Renal cortex interstitium (tissue), 11 donors: ENCODE measurements at regions not wholly inside any gene's neighbourhood (a gene's known extent, or its start where the extent isn't known, plus 50 kb on each side); places are given as distances from the start of the nearest gene placed in this dataset.
A peak's percentile ranks its signal among the peaks of the same experiment; 100 is the strongest.
"Not testable (repeated sequence)": the region's sequence is repeated elsewhere in the genome, so short reads cannot be mapped to it uniquely, and the experiment has no call there.

Experiments
- DNase-seq, 11 donors: peaks; one replicate each; pipeline ENCODE4 v3.0.0-alpha.2; 2013; ENCODE audit warnings: low read depth in 9 of 11, low spot score in 4 of 11; ENCODE audit errors: extremely low read depth in 1 of 11

DNA sequence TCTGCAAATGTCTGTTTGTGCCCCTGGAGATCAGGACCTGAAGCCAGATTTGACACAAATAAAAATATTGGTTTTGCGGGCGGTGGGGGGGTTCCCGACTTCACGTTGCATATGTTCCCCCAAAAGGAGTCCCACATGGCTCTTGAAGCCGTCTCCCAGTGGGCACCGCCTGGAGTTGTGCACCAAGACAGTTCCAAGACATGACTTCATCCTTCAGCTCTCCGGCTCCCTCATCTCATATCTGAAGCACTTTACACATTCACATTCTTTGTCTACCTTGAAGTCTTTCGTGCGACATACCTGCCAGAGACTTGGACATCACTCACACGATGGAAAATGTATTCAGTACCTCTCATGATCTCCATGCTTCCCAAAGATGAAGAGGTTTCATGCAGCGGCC is 362.8 kb upstream of the FOXK1 start:
- no peak for DNase-seq

DNA sequence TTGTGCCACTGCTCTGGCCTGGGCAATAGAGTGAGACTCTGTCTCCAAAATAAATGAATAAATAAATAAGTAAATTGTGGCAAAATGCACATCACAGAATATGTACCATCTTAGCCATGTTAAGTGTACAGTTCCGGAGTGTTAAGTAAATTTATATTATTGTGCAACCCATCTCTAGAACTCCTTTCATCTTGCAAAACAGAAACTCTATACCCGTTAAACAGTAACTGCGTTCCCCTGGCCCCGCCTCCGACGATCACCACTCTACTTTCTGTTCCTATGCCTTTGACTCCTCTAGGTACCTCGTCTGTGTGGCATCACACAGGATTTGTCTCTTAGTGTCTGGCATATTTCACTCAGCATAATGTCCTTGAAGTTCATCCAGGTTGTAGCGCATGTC is 356.4 kb upstream of the FOXK1 start:
- no peak for DNase-seq

GRCh38 chr7:4331711-4332110 is 350.4 kb upstream of the FOXK1 start:
- DNase-seq: no peak

- DNase-seq: no peak
Measured at GRCh38 chr7:4338556-4338955, 343.5 kb upstream of the FOXK1 start.

- no peak for DNase-seq
Measured at GRCh38 chr7:4343272-4344247, 338.5 kb upstream of the FOXK1 start.

- DNase-seq: no peak
Measured at GRCh38 chr7:4345004-4345403, 337.1 kb upstream of the FOXK1 start.

DNA sequence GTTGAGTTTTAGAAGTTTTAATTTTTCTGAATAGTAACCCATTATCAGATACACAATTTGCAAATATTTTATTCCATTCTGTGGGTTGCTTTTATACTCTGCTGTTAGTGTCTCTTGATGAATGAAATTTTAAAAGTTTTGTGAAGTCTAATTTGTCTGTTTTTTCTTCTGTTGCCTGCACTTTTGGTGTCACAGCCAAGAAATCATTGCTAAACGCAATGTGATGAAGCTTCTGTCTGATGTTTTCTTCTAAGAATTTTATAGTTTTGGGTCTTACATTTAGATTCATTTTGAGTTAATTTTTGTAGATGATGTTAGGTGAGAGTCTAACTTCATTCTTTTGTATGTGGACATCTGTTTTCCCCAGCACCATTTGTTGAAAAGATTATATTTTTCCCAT is 330.0 kb upstream of the FOXK1 start:
- no peak for DNase-seq

GRCh38 chr7:4361774-4362173 is 320.3 kb upstream of the FOXK1 start:
- no peak for DNase-seq

GRCh38 chr7:4383584-4383983 is 298.5 kb upstream of the FOXK1 start:
- no peak for DNase-seq

DNA sequence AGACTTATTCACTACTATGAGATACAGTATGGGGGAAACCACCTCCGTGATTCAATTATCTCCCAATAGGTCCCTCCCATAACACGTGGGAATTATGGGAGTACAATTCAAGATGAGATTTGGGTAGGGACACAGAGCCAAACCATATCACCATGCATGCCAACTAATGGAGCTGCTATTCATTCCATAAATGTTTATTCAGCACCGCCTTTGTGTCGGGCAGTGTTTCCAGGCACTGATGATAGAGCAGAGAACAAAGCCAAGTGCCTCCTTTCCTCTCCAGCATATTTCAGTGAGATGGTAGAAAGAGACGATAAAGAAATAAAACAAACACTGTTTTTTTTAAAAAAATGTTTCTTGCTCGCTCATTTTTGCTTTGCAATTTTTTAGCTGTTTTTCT is 295.9 kb upstream of the FOXK1 start:
- no peak for DNase-seq

- DNase-seq: not testable (repeated sequence)
Measured at GRCh38 chr7:4391103-4391502, 291.0 kb upstream of the FOXK1 start.

GRCh38 chr7:4394736-4395135 is 287.4 kb upstream of the FOXK1 start:
- DNase-seq: no peak

- no peak for DNase-seq
Measured at GRCh38 chr7:4399121-4399520, 283.0 kb upstream of the FOXK1 start.

- DNase-seq: no peak
Measured at GRCh38 chr7:4399596-4399995, 282.5 kb upstream of the FOXK1 start.

DNA sequence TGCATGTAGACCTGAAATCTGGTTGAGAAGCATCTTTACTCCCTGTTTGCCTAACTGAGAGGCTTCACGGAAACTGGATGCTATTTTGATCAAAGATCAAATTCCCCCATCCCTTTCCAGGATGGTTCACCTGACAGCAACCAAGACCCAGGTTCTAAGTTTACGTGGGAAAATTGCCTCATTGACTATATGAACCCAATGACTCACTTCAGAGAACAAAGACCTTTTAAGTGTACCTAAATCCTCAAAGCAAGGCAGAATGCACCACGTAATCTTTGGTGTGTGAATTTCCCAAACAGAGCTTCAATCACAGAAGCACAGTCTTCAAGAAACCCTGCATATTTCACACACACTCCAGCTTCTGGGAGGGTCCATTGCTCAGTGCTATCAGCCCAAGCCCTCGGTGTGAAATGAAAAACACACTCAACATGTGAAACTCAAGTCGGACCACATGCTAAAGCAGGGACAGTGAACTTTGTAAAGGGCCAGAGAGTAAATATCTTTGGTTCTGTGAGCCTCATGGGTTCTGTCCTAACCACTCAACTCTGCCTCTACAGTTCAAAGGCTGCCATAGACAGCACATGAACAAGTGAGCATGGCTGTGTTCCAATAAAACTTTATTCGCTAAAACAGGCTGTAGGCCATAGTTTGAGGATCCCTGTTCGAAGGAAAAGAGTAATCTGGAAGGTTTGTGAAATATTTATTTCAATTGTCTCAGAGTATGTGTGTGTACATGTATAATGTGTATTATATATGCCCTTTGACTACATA is 275.6 kb upstream of the FOXK1 start:
- DNase-seq: no peak

DNA sequence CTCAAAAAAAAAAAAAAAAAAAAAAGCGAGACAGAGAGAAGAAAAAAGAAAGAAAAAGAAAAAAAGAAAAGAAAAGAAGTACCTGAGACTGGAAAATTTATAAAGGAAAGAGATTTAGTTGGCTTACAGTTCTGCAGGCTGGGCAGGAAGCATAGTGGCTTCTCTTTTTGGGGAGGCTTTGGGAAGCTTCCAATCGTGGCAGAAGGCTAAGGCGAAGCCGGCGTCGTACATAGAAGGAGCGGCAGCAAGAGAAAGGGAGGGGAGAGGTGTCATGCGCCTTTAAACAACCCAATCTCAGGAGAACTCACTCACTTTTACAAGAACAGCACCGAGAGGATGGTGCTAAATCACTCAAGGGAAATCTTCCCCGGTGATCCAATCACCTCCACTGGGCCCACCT is 272.1 kb upstream of the FOXK1 start:
- DNase-seq: no peak

GRCh38 chr7:4416396-4417056 is 265.6 kb upstream of the FOXK1 start:
- no peak for DNase-seq

GRCh38 chr7:4428526-4428925 is 253.6 kb upstream of the FOXK1 start:
- peak in 1 of 11 donors; percentile 4 for DNase-seq

- no peak for DNase-seq
Measured at GRCh38 chr7:4430227-4430626, 251.9 kb upstream of the FOXK1 start.

DNA sequence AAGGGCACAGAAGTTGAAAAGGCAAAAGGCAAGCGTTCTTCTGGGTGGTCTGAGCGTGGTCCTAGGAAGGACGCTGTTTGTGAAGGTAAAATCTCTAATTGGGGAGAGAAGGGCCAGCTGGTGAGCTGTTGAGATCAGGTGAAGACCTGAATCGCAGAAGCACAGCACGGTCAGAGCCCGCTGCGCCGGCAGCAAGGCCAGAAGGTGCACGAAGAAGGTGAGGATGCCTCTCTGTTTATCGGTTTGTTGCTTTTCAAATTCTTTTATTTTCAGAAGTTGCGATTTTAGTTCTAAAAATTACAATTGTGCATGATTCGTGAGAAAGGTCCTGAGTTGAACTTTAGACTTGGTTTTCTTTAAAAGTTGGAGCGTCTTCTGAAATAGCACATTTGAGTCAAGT is 247.8 kb upstream of the FOXK1 start:
- DNase-seq: peak in 3 of 11 donors; percentile 15 to 26 (median 15)
